Neural cell (in vitro differentiated cells): ENCODE measurements at regions not wholly inside any gene's neighbourhood (a gene's known extent, or its start where the extent isn't known, plus 50 kb on each side); places are given as distances from the start of the nearest gene placed in this dataset.

Experiments used
- CTCF ChIP-seq: fragments of 450-650 bp; IDR thresholded peaks from 2 replicates; pipeline ENCODE4 v1.5.1; 2014; ENCODE audit warnings: antibody characterized with exemption, mild to moderate bottlenecking, moderate library complexity; ENCODE audit not compliant: poor library complexity, severe bottlenecking
- EP300 ChIP-seq: fragments of 450-650 bp; conservative IDR thresholded peaks from 2 replicates; pipeline ENCODE4 v1.6.1; 2014; ENCODE audit warnings: antibody characterized with exemption, mild to moderate bottlenecking, moderate library complexity; ENCODE audit not compliant: poor library complexity, severe bottlenecking
- EZH2 ChIP-seq: fragments of 200-600, 300-800 bp; shearing (Covaris generic), sonication (generic); IDR thresholded peaks from 2 replicates; pipeline ENCODE4 v1.6.1; 2014; ENCODE audit warnings: antibody characterized with exemption, low read length, borderline replicate concordance, mild to moderate bottlenecking; ENCODE audit not compliant: insufficient read depth, poor library complexity, severe bottlenecking
- MXI1 ChIP-seq: fragments of 450-650 bp; conservative IDR thresholded peaks from 2 replicates; pipeline ENCODE4 v1.6.1; 2014; ENCODE audit warnings: antibody characterized with exemption, mild to moderate bottlenecking; ENCODE audit not compliant: poor library complexity, severe bottlenecking
- POLR2AphosphoS5 ChIP-seq: IDR thresholded peaks from 2 replicates; pipeline ENCODE4 v1.6.1; 2012
- RAD21 ChIP-seq: fragments of 450-650 bp; conservative IDR thresholded peaks from 2 replicates; pipeline ENCODE4 v1.6.1; 2014; ENCODE audit warnings: antibody characterized with exemption, mild to moderate bottlenecking, moderate library complexity
- SMC3 ChIP-seq: fragments of 450-650 bp; conservative IDR thresholded peaks from 2 replicates; pipeline ENCODE4 v1.6.1; 2014; ENCODE audit warnings: antibody characterized with exemption, mild to moderate bottlenecking, moderate library complexity; ENCODE audit not compliant: poor library complexity
- TF ChIP-seq, protein P1 (sequence below): IDR thresholded peaks from 2 replicates; pipeline ENCODE4 v1.6.1; 2012; ENCODE audit warnings: borderline replicate concordance

GRCh38 chr1:88169139-88169538 lies 514.9 kb upstream of the PKN2 start:
- TF ChIP-seq CTCF (no peak), EP300 (no peak), EZH2 (no peak), POLR2AphosphoS5 (no peak), SMC3 (no peak), RAD21 (no peak), MXI1 (no peak)
- TF ChIP-seq, protein P1, sequence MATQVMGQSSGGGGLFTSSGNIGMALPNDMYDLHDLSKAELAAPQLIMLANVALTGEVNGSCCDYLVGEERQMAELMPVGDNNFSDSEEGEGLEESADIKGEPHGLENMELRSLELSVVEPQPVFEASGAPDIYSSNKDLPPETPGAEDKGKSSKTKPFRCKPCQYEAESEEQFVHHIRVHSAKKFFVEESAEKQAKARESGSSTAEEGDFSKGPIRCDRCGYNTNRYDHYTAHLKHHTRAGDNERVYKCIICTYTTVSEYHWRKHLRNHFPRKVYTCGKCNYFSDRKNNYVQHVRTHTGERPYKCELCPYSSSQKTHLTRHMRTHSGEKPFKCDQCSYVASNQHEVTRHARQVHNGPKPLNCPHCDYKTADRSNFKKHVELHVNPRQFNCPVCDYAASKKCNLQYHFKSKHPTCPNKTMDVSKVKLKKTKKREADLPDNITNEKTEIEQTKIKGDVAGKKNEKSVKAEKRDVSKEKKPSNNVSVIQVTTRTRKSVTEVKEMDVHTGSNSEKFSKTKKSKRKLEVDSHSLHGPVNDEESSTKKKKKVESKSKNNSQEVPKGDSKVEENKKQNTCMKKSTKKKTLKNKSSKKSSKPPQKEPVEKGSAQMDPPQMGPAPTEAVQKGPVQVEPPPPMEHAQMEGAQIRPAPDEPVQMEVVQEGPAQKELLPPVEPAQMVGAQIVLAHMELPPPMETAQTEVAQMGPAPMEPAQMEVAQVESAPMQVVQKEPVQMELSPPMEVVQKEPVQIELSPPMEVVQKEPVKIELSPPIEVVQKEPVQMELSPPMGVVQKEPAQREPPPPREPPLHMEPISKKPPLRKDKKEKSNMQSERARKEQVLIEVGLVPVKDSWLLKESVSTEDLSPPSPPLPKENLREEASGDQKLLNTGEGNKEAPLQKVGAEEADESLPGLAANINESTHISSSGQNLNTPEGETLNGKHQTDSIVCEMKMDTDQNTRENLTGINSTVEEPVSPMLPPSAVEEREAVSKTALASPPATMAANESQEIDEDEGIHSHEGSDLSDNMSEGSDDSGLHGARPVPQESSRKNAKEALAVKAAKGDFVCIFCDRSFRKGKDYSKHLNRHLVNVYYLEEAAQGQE, result no peak
